ENCODE measurements at regions not wholly inside any gene's neighbourhood (a gene's known extent, or its start where the extent isn't known, plus 50 kb on each side); places are given as distances from the start of the nearest gene placed in this dataset.
A peak's percentile ranks its signal among the peaks of the same experiment; 100 is the strongest.
"Not testable (repeated sequence)": the region's sequence is repeated elsewhere in the genome, so short reads cannot be mapped to it uniquely, and the experiment has no call there.

DNA sequence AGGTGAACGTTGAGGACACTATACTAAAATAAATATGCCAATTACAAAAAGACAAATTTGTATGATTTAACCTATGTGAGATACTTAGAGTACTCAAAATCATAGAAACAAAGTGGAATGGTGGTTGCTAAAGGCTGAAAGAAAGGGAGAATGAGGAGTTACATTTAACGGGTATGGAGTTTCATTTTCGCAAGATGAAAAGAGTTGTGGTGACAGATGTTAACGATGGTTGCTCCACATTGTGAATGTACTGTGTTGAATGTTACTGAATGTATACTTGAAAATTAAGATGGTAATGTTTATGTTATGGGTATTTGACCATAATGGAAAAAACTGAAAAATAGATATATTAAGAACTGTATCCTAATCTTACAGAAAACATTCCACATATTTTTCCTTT is 51.3 kb upstream of the MOCS2 start:
- peak in 1 of 5 experiments; percentile 32 for DNase-seq

GRCh38 chr5:53161876-53162275 is 52.3 kb upstream of the MOCS2 start:
- DNase-seq, result no peak

GRCh38 chr5:53164478-53165165 is 55.1 kb upstream of the MOCS2 start:
- DNase-seq, result no peak

GRCh38 chr5:53165431-53166182 is 56.0 kb upstream of the MOCS2 start:
- DNase-seq, result no peak

- no peak for DNase-seq
Measured at GRCh38 chr5:53166183-53166495, 56.6 kb upstream of the MOCS2 start.

DNA sequence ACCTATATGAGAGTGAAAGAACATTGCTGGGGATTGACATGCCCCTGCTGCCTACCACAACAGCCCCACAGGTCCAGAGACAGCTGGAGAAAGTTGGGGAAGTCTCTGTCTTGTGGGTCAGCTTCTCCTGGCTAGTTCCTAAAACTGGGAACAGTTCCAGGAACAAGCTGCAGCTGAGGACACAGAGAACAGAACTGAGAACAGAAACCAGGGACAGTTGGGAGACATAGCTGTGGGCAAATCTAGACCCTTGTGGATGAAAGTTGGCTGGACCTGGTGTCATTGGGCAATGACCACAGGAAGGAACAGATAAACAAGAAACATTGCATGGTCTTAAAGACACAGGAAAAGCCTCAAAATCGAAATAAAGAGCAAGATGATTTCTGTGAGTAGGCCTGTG is 58.3 kb upstream of the MOCS2 start:
- no peak for DNase-seq

DNA sequence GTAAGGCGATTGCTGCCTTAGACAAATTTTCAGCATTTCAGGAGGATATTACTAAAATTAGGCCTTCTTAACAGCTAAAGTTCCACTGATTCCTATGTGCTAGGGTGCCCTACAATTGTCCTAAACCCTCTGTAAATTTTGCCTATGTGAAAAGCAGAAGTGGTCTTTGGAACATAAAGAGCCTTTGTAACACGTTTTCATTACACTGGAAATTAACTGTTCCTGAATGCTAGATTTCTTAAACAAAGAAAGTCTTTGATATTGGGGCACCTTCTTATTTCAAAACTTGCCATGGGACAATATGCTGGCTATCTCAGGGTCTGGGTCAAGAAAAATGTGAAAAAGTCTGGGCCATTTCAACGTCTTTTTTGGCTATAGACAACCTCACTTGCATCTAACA is 60.4 kb upstream of the MOCS2 start:
- DNase-seq, result no peak

GRCh38 chr5:53170746-53171349 is 61.3 kb upstream of the MOCS2 start:
- peak in 1 of 5 experiments; percentile 19 for DNase-seq

DNA sequence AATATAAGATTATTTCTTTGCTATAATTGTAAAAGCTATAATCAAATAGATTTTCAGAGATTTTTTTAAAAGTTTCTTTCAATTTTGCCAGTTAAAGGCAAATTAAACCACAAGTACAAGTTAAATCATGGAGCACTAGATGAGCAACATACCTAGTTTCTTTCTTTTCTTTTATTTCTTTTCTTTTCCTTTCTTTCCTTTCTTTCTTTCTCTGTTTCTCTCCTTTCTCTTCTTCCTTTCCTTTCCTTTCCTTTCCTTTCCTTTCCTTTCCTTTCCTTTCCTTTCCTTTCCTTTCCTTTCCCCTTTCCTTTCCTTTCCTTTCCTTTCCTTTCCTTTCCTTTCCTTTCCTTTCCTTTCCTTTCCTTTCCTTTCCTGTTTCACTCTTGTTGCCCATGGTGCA is 62.5 kb upstream of the MOCS2 start:
- not testable (repeated sequence) for DNase-seq

- DNase-seq, result no peak
Measured at GRCh38 chr5:53172630-53173029, 63.1 kb upstream of the MOCS2 start.

GRCh38 chr5:53173083-53173482 is 63.5 kb upstream of the MOCS2 start:
- no peak for DNase-seq

GRCh38 chr5:53178830-53179229 is 69.3 kb upstream of the MOCS2 start:
- no peak for DNase-seq

DNA sequence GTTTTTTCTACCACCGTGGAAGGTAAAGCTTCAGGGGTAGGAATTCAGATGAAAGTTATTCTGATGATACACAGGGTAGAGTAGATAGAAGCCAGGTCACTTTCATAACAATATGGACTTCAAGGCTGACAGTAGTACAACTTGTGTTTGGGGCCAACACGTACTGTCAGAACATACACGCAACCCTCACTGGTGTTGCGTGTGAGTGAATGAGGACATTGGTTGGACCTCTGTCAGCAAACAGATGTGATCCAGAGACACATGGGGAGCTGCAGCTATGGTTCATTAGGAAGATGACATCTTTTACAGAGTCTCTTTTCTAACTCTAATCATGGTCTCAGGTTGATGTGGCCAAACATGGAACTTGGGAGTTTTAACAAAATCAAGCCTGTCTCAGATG is 70.1 kb upstream of the MOCS2 start:
- DNase-seq, result no peak

DNA sequence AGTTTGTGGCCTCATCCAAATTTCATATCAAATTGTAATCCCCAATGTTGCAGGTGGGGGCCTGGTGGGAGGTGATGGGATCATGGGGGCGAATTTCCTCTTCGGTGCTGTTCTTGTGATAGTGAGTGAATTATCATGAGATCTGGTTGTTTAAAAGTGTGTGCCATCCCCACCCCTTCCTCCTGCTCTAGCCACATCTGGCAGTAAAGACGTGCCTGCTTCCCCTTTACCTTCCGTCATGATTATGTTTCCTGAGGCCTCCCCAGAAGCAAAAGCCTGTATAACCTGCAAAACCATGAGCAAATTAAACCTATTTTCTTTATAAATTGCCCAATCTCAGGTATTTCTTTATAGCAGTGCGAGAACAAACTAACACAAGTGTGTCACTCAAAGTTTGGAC is 71.0 kb upstream of the MOCS2 start:
- no peak for DNase-seq

DNA sequence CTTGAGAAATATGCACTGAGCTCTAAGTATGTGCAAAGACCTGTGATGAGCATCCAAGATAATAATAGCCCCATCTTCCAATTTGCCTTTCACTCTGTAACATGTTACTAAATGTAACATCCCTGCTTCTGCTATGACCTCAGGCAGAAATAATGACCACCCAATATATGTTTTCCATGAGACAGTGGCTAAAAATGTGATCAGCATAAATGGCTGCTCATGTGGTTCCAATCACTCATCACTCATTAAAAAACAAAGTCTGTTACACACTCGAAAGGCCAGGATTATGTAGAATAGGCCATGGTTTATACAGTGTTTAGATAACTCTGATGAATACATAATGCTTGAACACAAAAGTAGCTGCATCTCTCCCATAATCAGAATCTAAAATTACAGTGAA is 71.4 kb upstream of the MOCS2 start:
- no peak for DNase-seq

- no peak for DNase-seq
Measured at GRCh38 chr5:53183880-53184279, 74.3 kb upstream of the MOCS2 start.

- DNase-seq, result no peak
Measured at GRCh38 chr5:53191548-53192165, 82.1 kb upstream of the MOCS2 start.

- DNase-seq, result no peak
Measured at GRCh38 chr5:53194086-53194485, 84.5 kb upstream of the MOCS2 start.

DNA sequence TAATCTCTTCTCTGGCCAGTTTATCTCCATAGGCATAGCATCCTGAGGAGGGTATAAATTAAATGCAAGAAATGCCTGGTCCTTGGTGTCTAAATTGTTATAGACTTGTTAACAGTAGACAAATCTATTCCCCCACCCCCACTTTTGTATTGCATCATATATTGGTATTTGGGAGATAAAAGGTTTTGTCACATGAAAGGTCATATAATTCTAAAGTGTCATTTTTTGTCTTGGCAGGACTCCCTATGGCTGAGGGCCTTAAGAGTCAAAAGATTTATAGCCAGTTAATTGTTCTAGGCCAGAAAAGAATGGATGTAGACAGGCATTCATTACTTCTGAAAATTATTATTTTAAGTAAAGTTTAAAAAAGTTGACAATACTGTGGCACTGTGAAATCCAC is 90.3 kb upstream of the MOCS2 start:
- DNase-seq, result no peak

DNA sequence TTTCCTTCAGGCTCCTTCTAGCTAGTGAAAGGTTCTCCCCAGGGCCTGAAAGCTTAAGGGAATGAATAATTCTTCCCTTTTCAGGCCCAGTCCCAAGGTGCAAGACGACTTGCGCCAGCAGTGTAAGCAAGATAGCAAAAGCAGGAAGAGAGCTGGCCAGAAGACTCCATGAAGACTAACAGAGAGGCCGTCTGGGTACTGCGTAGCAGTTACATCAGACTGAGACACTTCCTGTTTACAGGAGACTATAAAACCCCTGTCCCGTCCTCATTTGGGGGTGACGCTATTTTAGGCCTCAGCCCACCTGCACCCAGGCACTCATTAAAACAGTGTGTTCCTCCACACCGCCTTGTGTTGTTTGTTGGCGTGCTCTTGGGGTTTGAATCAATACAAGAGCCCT is 90.7 kb upstream of the MOCS2 start:
- DNase-seq, result no peak

DNA sequence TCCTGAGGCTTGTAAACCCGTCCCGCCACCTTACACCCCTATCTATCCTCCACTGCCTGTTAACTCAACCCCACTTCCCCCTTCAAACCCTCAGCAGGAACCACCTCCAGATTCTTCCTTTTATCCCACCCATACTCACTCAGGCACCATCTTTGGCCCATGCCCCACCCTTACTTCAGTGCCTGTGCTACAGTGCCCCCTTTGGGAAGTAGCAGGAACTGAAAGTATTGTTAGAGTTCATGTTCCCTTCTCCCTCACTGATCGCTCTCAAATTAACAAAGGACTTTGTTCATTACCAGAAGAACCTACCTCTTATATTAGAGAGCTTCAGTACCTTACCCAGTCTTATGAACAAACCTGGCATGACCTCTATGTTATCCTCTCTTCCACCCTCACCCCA is 92.2 kb upstream of the MOCS2 start:
- DNase-seq, result peak in 1 of 5 experiments; percentile 8

DNA sequence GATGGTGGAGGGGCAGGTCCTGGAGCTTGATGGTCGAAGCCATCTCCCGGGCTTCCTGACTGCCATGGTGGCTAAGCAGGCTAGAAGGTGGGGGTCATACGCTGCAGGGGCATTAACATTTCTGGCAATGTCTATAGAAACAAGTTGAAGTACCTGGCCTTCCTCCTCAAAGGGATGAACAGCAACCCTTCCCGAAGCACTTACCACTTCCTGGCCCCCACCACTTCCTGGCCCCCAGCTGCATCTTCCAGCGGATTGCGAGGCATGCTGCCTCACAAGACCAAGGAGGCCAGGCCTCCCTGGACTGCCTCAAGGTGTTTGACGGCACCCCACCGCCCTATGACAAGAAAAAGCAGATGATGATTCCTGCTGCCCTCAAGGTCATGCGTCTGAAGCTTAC is 97.0 kb upstream of the MOCS2 start:
- DNase-seq, result no peak

DNA sequence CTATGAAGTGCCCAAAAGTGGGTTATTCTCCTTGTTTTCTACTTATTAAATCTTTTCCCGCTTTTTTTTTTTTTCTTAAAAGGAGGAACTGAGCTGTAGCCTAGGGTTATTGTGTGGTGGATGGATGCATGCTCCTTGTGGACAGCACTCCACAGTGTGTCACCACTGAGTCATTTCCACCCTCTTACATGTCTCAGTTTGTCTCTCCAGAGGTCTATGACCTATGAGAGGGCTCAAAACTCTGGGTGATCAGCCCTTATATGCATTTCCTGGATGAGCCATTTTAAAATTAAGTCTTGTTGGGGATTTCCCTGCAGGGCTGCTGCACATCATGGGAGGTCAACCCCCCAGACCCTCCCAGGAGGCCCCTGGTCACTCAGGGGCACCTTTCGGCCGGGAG is 102.2 kb upstream of the MOCS2 start:
- DNase-seq, result peak in 1 of 5 experiments; percentile 8

DNA sequence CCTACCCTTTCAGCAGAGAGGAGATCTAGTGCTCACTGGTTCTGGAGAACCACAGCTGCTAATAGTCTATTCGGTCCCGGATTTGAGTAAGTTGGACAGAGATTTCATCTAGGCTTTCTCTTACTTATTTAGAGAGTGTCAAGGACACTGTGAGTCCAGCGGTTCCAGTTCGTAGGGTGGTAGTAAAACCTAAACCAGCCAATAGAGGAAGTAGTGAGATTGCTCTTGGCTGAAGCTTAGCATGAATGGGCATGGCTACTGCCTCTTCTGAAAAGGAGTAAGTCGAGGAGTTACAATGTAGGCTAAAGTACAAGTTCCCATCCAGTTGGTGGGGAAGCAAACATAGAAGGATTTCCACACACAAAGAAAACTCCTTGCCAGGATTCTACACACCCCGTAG is 109.6 kb upstream of the MOCS2 start:
- DNase-seq, result no peak

Measured in T-helper 2 cell (primary cell).